Ovary (tissue), 7 donors: ENCODE measurements at regions not wholly inside any gene's neighbourhood (a gene's known extent, or its start where the extent isn't known, plus 50 kb on each side); places are given as distances from the start of the nearest gene placed in this dataset.

Experiments
- DNase-seq, 5 donors: peaks; one replicate each; pipeline ENCODE4 v3.0.0-alpha.2; 2019 to 2020
- H3K27ac ChIP-seq, 2 donors: fragments of 200-600 bp; one replicate each; pipeline versions ENCODE4 v1.5.1 to v1.8.0; 2019 to 2022
- H3K27me3 ChIP-seq: fragments of 200-600 bp; one replicate; pipeline ENCODE4 v1.8.0; 2022
- H3K36me3 ChIP-seq: fragments of 200-600 bp; sonication (generic); one replicate; pipeline ENCODE4 v1.5.1; 2019
- H3K4me1 ChIP-seq: one replicate; pipeline ENCODE4 v1.8.1; 2013; ENCODE audit warnings: mild to moderate bottlenecking, moderate library complexity; ENCODE audit not compliant: insufficient read depth
- H3K4me3 ChIP-seq: fragments of 200-600 bp; sonication (generic); one replicate; pipeline ENCODE4 v1.5.1; 2017
- H3K9me3 ChIP-seq, 2 donors: fragments of 200-600 bp in 1 of 2; sonication (generic) in 1 of 2; one replicate each; pipeline versions ENCODE4 v1.5.1 to v1.8.1; 2013 to 2019; ENCODE audit warnings: mild to moderate bottlenecking in 1 of 2, moderate library complexity in 1 of 2
- EP300 ChIP-seq: sonication (generic); formaldehyde crosslinking; IDR thresholded peaks from one replicate; pipeline ENCODE4 v1.6.1; 2017; ENCODE audit warnings: antibody characterized with exemption
- POLR2A ChIP-seq: fragments of 450-650 bp; IDR thresholded peaks from one replicate; pipeline ENCODE4 v1.6.1; 2017; ENCODE audit warnings: antibody characterized with exemption, mild to moderate bottlenecking, moderate library complexity
- WGBS, 3 donors: extraction: QIAGEN DNeasy Blood & Tissue Kit in 1 of 3; methylation state at CpG; one replicate each; pipeline versions ENCODE4 v1.1.5 to v1.1.7; 2013 to 2017; 5-methylcytosine and 5-hydroxymethylcytosine counted together
- intact Hi-C, 4 donors: fragments of 100-400 bp; cut with DNase I; formaldehyde crosslinking; loops; one replicate each; pipeline versions ENCODE4 v1.11.0 to v1.15.1; 2022 to 2023
- TF ChIP-seq, protein P1 (sequence below), 3 donors: fragments of 450-650 bp in 2 of 3; fragments of 200-600 bp in 1 of 3; IDR thresholded peaks; one replicate each; pipeline versions ENCODE4 v1.5.1 to v1.8.0; 2016 to 2022; ENCODE audit warnings: antibody characterized with exemption in 3 of 3, mild to moderate bottlenecking in 1 of 3
- donor health status: DM: no; HTN: no; CAD: no; lungs with moderate emphysema.
- donor health status: DM: no; HTN: no; CAD: no.
- donor health status: Bipolar disorder and iron deficiency.
- donor health status: DM: no; HTN: no; CAD: no.
- donor health status: DM: yes; HTN: yes; CAD: no.

DNA sequence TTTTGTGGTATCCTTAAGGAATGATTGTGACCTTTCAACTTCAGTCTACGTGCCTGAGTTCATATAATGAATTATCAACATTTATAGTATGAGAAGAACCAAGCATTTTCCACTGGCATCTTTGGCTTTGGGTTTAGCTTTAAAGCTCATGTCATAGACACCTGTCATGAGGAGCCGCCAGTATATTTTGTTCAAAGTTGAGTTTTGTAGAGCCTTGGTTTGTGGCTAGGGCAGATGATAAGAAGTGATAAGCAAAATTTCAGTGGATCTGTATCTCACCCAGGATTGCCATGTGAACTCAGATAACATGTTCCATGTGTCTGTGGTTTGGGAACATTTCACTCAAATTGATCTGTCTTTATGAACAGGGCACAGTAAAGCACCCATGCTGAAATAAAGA lies 873.2 kb downstream of the STPG2 start:
- WGBS, 3 donors: 84 to 88% (median 86%) methylated on average over 2 of the region's 2 CpGs
- Histone ChIP-seq H3K4me3 (no peak overlapping the region), H3K9me3 (no peaks in the 10 kb centered on the region), H3K27ac (no peak overlapping the region), H3K4me1 (no peaks in the 10 kb centered on the region), H3K27me3 (no peaks in the 10 kb centered on the region), H3K36me3 (no peaks in the 10 kb centered on the region)
- TF ChIP-seq EP300 (no peak), POLR2A (no peak)
- TF ChIP-seq, protein P1, sequence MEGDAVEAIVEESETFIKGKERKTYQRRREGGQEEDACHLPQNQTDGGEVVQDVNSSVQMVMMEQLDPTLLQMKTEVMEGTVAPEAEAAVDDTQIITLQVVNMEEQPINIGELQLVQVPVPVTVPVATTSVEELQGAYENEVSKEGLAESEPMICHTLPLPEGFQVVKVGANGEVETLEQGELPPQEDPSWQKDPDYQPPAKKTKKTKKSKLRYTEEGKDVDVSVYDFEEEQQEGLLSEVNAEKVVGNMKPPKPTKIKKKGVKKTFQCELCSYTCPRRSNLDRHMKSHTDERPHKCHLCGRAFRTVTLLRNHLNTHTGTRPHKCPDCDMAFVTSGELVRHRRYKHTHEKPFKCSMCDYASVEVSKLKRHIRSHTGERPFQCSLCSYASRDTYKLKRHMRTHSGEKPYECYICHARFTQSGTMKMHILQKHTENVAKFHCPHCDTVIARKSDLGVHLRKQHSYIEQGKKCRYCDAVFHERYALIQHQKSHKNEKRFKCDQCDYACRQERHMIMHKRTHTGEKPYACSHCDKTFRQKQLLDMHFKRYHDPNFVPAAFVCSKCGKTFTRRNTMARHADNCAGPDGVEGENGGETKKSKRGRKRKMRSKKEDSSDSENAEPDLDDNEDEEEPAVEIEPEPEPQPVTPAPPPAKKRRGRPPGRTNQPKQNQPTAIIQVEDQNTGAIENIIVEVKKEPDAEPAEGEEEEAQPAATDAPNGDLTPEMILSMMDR (IDR thresholded peaks at IDR 0.05): no peak
- DNase-seq: no peak
- intact Hi-C loops: no loop called here

DNA sequence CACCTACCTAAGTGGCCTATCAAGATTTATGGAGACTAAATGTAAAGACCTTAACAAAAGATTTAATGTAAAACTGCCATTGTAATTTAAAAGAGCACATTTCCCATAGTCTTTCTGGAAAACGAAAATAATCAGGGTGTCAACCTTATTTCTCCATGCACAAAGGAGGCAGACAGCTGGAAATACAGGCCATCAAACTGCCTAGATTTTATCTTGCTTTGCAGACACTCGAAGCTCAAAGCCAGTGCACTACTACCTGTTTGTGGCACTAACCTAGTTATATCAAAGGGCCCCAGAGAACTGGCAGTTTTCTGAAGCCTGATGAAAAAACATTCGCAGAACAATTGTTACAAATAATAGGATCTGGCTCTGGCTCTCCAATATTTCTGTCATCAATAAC lies 863.9 kb downstream of the STPG2 start:
- no peaks in the 10 kb centered on the region for H3K36me3 ChIP-seq
- no peak for DNase-seq
- no peak overlapping the region for H3K4me3 ChIP-seq
- H3K9me3 ChIP-seq: no peaks in the 10 kb centered on the region
- no peaks in the 10 kb centered on the region for H3K27me3 ChIP-seq
- H3K27ac ChIP-seq: no peak overlapping the region
- H3K4me1 ChIP-seq: no peaks in the 10 kb centered on the region
- 42 to 56% (median 51%) methylated on average over 3 of the region's 3 CpGs for WGBS, 3 donors
- intact Hi-C loops: no loop called here
- no peak for TF ChIP-seq POLR2A
- TF ChIP-seq, protein P1 (IDR thresholded peaks at IDR 0.05): no peak
- TF ChIP-seq EP300: no peak

DNA sequence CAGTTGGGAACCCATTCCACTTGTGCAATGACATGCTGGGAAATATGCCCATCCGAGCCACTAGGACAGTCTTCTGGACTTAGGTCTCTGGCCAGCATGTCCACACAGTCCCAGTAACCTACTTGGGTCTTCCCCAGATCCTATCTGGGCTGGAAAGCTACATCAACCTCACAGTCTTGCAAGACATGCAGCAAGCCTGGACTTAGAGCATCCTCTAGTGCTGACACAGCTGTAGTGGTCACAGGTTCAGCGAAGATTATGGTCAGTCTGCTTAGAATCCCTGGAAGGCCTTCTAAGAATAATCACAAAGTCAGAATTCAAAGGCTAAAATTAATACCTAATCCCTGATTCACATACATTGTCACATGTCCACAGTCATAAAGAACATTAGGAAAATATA lies 842.7 kb downstream of the STPG2 start:
- no peak overlapping the region for H3K4me3 ChIP-seq

DNA sequence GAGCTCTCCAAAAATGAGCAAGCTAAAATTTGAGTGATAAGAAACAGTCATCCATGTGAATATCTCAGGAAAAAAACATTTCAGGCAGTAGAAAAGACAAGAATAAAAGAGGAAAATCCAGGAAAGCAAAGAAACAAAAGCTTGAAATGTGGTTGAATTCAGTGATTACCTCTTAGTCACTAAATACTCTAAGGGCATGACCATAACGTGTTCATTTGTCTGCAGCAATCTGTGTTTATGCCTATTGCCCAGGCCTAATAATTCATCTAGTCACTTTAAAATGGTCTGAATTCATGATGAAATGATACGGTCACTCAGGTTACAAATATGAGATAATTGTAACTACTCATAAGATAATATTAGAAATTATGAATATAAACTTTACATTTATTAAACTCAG lies 837.9 kb downstream of the STPG2 start:
- intact Hi-C loops: no loop called here
- Histone ChIP-seq H3K27me3 (no peaks in the 10 kb centered on the region), H3K4me3 (no peak overlapping the region), H3K4me1 (no peaks in the 10 kb centered on the region), H3K9me3 (no peaks in the 10 kb centered on the region), H3K36me3 (no peaks in the 10 kb centered on the region), H3K27ac (no peak overlapping the region)
- TF ChIP-seq POLR2A (no peak), EP300 (no peak)
- TF ChIP-seq, protein P1 (IDR thresholded peaks at IDR 0.05): no peak
- WGBS, 3 donors: 59 to 70% (median 66%) methylated on average over 2 of the region's 2 CpGs
- no peak for DNase-seq

More for the DNA sequence above, 842.7 kb downstream of the STPG2 start:
- Histone ChIP-seq H3K27me3 (no peaks in the 10 kb centered on the region), H3K4me1 (no peaks in the 10 kb centered on the region), H3K27ac (no peak overlapping the region), H3K9me3 (no peaks in the 10 kb centered on the region), H3K36me3 (no peaks in the 10 kb centered on the region)
- TF ChIP-seq EP300 (no peak), POLR2A (no peak)
- TF ChIP-seq, protein P1 (IDR thresholded peaks at IDR 0.05): no peak
- 44 to 75% (median 74%) methylated on average over 2 of the region's 2 CpGs for WGBS, 3 donors
- no peak for DNase-seq
- intact Hi-C loops: no loop called here

DNA sequence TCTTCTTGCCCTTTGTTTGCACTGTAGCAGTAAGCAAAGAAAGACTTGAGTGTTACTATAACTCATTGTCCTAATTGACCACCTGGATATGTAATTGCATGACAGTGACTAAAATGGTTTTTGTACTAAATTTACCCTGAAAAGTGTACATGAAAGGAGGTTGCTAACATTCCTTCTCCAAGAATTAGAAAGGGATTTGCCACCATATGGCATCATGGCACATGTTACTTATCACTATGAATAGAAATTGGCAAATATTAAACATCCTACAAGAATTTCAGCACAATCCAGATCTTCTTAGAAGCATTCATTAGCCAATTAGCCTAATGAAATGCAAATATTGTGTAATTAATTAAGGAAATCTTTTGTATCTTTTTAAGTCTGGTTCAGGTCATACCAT lies 834.2 kb downstream of the STPG2 start:
- DNase-seq: no peak
- Histone ChIP-seq H3K9me3 (no peaks in the 10 kb centered on the region), H3K4me1 (no peaks in the 10 kb centered on the region), H3K27me3 (no peaks in the 10 kb centered on the region), H3K4me3 (no peak overlapping the region), H3K36me3 (no peaks in the 10 kb centered on the region), H3K27ac (no peak overlapping the region)
- no peak for TF ChIP-seq POLR2A
- TF ChIP-seq, protein P1 (IDR thresholded peaks at IDR 0.05): no peak
- no peak for TF ChIP-seq EP300
- intact Hi-C loops: no loop called here
